Naive thymus-derived CD8-positive, alpha-beta T cell (primary cell): ENCODE measurements at regions not wholly inside any gene's neighbourhood (a gene's known extent, or its start where the extent isn't known, plus 50 kb on each side); places are given as distances from the start of the nearest gene placed in this dataset.
A peak's percentile ranks its signal among the peaks of the same experiment; 100 is the strongest.

Experiments used
- ATAC-seq, 2 donors: fragments of 150-1000 bp; cut with Tn5 transposase in 1 of 2; sonication (Bioruptor Pico), chemical (Tn5 transposase) in 1 of 2; 1 replicate in 1 of 2; 2 replicates in 1 of 2; pipeline ENCODE4 v1.10.0; 2021; ENCODE audit warnings: mild to moderate bottlenecking in 2 of 2, moderate library complexity in 2 of 2
- POLR2A ChIA-PET: fragments of 350-600 bp; sonication (Branson Sonifier 250); formaldehyde crosslinking; loops from one replicate; lab custom pipeline; 2021; ENCODE audit warnings: antibody characterized with exemption; lab: Charles Lee
- DNase-seq, 10 donors: peaks; one replicate each; pipeline versions ENCODE4 v3.0.0 to v3.0.0-alpha.2; 2020 to 2022
- H3K27ac Mint-ChIP-seq, 10 donors: one replicate each; pipeline ENCODE4 v1.8.0; 2020 to 2022; ENCODE audit warnings: mild to moderate bottlenecking in 10 of 10, mixed read lengths in 10 of 10, moderate library complexity in 4 of 10, inconsistent platforms in 1 of 10
- H3K27me3 Mint-ChIP-seq, 5 donors: one replicate each; pipeline ENCODE4 v1.8.0; 2021 to 2022; ENCODE audit warnings: mixed read lengths in 5 of 5
- H3K36me3 Mint-ChIP-seq, 3 donors: one replicate each; pipeline ENCODE4 v1.8.0; 2020 to 2022; ENCODE audit warnings: mixed read lengths in 3 of 3, mild to moderate bottlenecking in 2 of 3, inconsistent platforms in 1 of 3
- H3K4me1 Mint-ChIP-seq, 4 donors: one replicate each; pipeline ENCODE4 v1.8.0; 2021 to 2022; ENCODE audit warnings: mixed read lengths in 4 of 4
- H3K4me3 Mint-ChIP-seq, 10 donors: one replicate each; pipeline ENCODE4 v1.8.0; 2020 to 2022; ENCODE audit warnings: mild to moderate bottlenecking in 10 of 10, mixed read lengths in 10 of 10, moderate library complexity in 6 of 10, inconsistent platforms in 1 of 10
- H3K9me3 Mint-ChIP-seq, 9 donors: one replicate each; pipeline ENCODE4 v1.8.0; 2020 to 2022; ENCODE audit warnings: mixed read lengths in 9 of 9, mild to moderate bottlenecking in 3 of 9, inconsistent platforms in 1 of 9, moderate library complexity in 1 of 9

- peak overlapping the region in 7 of 10 donors; percentile 39 to 93 (median 76) for H3K27ac Mint-ChIP-seq
- no peaks in the 10 kb centered on the region for H3K27me3 Mint-ChIP-seq
- DNase-seq (no peak), ATAC-seq (no peak)
- POLR2A ChIA-PET = interaction anchor here (3.8 kb wide), 1 partner anchor 10 kb away, joined by 20 read pairs; no protein-coding TSS in a partner anchor
- H3K36me3 Mint-ChIP-seq = peaks cover 0 to 3% (median 0%) of the 10 kb centered on the region in 3 donors
- H3K9me3 Mint-ChIP-seq = no peaks in the 10 kb centered on the region
- H3K4me1 Mint-ChIP-seq = peaks cover 11 to 23% (median 21%) of the 10 kb centered on the region in 4 donors
- peak overlapping the region in 5 of 10 donors; percentile 53 to 73 (median 60) for H3K4me3 Mint-ChIP-seq
Measured at GRCh38 chr12:11556682-11557081, 92.8 kb upstream of the ETV6 start.

- Mint-ChIP-seq H3K27me3 (no peaks in the 10 kb centered on the region), H3K4me3 (no peak overlapping the region), H3K9me3 (no peaks in the 10 kb centered on the region), H3K36me3 (peaks cover 0 to 3% (median 0%) of the 10 kb centered on the region in 3 donors), H3K27ac (no peak overlapping the region), H3K4me1 (peaks cover 6 to 16% (median 13%) of the 10 kb centered on the region in 4 donors)
- no peak for DNase-seq
- no peak for ATAC-seq
- POLR2A ChIA-PET = no interaction called here
Measured at GRCh38 chr12:11559626-11560340, 89.7 kb upstream of the ETV6 start.

GRCh38 chr12:11561411-11561810, 88.1 kb upstream of the ETV6 start:
- ATAC-seq = no peak
- Mint-ChIP-seq H3K4me1 (peaks cover 0 to 3% (median 1%) of the 10 kb centered on the region in 4 donors), H3K36me3 (peaks cover 0 to 3% (median 0%) of the 10 kb centered on the region in 3 donors), H3K27me3 (no peaks in the 10 kb centered on the region), H3K4me3 (no peak overlapping the region), H3K9me3 (no peaks in the 10 kb centered on the region), H3K27ac (no peak overlapping the region)
- DNase-seq = no peak
- POLR2A ChIA-PET = no interaction called here

- H3K9me3 Mint-ChIP-seq = no peaks in the 10 kb centered on the region
- POLR2A ChIA-PET = no interaction called here
- H3K4me3 Mint-ChIP-seq = no peak overlapping the region
- ATAC-seq (no peak), DNase-seq (no peak)
- peaks cover 0 to 3% (median 0%) of the 10 kb centered on the region in 3 donors for H3K36me3 Mint-ChIP-seq
- H3K4me1 Mint-ChIP-seq = no peaks in the 10 kb centered on the region
- no peak overlapping the region for H3K27ac Mint-ChIP-seq
- no peaks in the 10 kb centered on the region for H3K27me3 Mint-ChIP-seq
Measured at GRCh38 chr12:11563785-11564739, 85.4 kb upstream of the ETV6 start.

- no peak for ATAC-seq
- POLR2A ChIA-PET = no interaction called here
Measured at GRCh38 chr12:11564984-11565651, 84.4 kb upstream of the ETV6 start.

GRCh38 chr12:11565752-11566151, 83.7 kb upstream of the ETV6 start:
- DNase-seq (no peak), ATAC-seq (no peak)
- H3K36me3 Mint-ChIP-seq = no peaks in the 10 kb centered on the region
- no peaks in the 10 kb centered on the region for H3K27me3 Mint-ChIP-seq
- no peak overlapping the region for H3K27ac Mint-ChIP-seq
- POLR2A ChIA-PET = no interaction called here
- H3K4me1 Mint-ChIP-seq = no peaks in the 10 kb centered on the region
- no peak overlapping the region for H3K4me3 Mint-ChIP-seq
- no peaks in the 10 kb centered on the region for H3K9me3 Mint-ChIP-seq

More at GRCh38 chr12:11564984-11565651, 84.4 kb upstream of the ETV6 start:
- Mint-ChIP-seq H3K27me3 (no peaks in the 10 kb centered on the region), H3K9me3 (no peaks in the 10 kb centered on the region), H3K4me1 (no peaks in the 10 kb centered on the region), H3K36me3 (no peaks in the 10 kb centered on the region), H3K4me3 (no peak overlapping the region), H3K27ac (no peak overlapping the region)
- DNase-seq = no peak

- Mint-ChIP-seq H3K36me3 (no peaks in the 10 kb centered on the region), H3K4me1 (no peaks in the 10 kb centered on the region), H3K4me3 (no peak overlapping the region), H3K27ac (no peak overlapping the region), H3K27me3 (no peaks in the 10 kb centered on the region), H3K9me3 (no peaks in the 10 kb centered on the region)
- DNase-seq (no peak), ATAC-seq (no peak)
- POLR2A ChIA-PET = no interaction called here
Measured at GRCh38 chr12:11568155-11568761, 81.2 kb upstream of the ETV6 start.

GRCh38 chr12:11568762-11569478, 80.6 kb upstream of the ETV6 start:
- H3K27ac Mint-ChIP-seq = no peak overlapping the region
- ATAC-seq (no peak), DNase-seq (no peak)
- POLR2A ChIA-PET = no interaction called here
- H3K4me1 Mint-ChIP-seq = no peaks in the 10 kb centered on the region
- H3K4me3 Mint-ChIP-seq = no peak overlapping the region
- H3K27me3 Mint-ChIP-seq = peaks cover 0 to under 1% (median 0%) of the 10 kb centered on the region in 5 donors
- peaks cover 0 to under 1% (median 0%) of the 10 kb centered on the region in 9 donors for H3K9me3 Mint-ChIP-seq
- H3K36me3 Mint-ChIP-seq = peaks cover 0 to 1% (median 1%) of the 10 kb centered on the region in 3 donors

GRCh38 chr12:11569716-11570115, 79.8 kb upstream of the ETV6 start:
- Mint-ChIP-seq H3K27ac (no peak overlapping the region), H3K9me3 (peaks cover 0 to 2% (median 0%) of the 10 kb centered on the region in 9 donors), H3K36me3 (peaks cover 2 to 5% (median 4%) of the 10 kb centered on the region in 3 donors), H3K4me1 (no peaks in the 10 kb centered on the region), H3K27me3 (peaks cover 0 to 4% (median 0%) of the 10 kb centered on the region in 5 donors), H3K4me3 (no peak overlapping the region)
- DNase-seq (no peak), ATAC-seq (no peak)
- POLR2A ChIA-PET = no interaction called here

GRCh38 chr12:11573880-11574279, 75.6 kb upstream of the ETV6 start:
- Mint-ChIP-seq H3K27ac (peak overlapping the region in 1 of 10 donors; percentile 61), H3K9me3 (peaks cover 0 to 2% (median 0%) of the 10 kb centered on the region in 9 donors), H3K4me3 (no peak overlapping the region), H3K4me1 (peaks cover 0 to 4% (median 0%) of the 10 kb centered on the region in 4 donors), H3K36me3 (peaks cover 2 to 5% (median 4%) of the 10 kb centered on the region in 3 donors), H3K27me3 (peaks cover 0 to 6% (median 0%) of the 10 kb centered on the region in 5 donors)
- ATAC-seq (no peak), DNase-seq (no peak)
- POLR2A ChIA-PET = no interaction called here

- POLR2A ChIA-PET = no interaction called here
- H3K4me1 Mint-ChIP-seq = peaks cover 0 to 5% (median under 1%) of the 10 kb centered on the region in 4 donors
- peaks cover 2 to 5% (median 4%) of the 10 kb centered on the region in 3 donors for H3K36me3 Mint-ChIP-seq
- H3K9me3 Mint-ChIP-seq = peaks cover 0 to 2% (median 0%) of the 10 kb centered on the region in 9 donors
- H3K4me3 Mint-ChIP-seq = no peak overlapping the region
- ATAC-seq = no peak
- H3K27ac Mint-ChIP-seq = no peak overlapping the region
- peaks cover 0 to 13% (median 0%) of the 10 kb centered on the region in 5 donors for H3K27me3 Mint-ChIP-seq
- no peak for DNase-seq
Measured at GRCh38 chr12:11576104-11576503, 73.4 kb upstream of the ETV6 start.
